CD1c-positive myeloid dendritic cell (primary cell): ENCODE measurements at regions not wholly inside any gene's neighbourhood (a gene's known extent, or its start where the extent isn't known, plus 50 kb on each side); places are given as distances from the start of the nearest gene placed in this dataset.
A peak's percentile ranks its signal among the peaks of the same experiment; 100 is the strongest.

ENCODE experiments used
- DNase-seq: peaks from one replicate; pipeline ENCODE4 v3.0.0-alpha.2; 2016; ENCODE audit errors: extremely low spot score

DNA sequence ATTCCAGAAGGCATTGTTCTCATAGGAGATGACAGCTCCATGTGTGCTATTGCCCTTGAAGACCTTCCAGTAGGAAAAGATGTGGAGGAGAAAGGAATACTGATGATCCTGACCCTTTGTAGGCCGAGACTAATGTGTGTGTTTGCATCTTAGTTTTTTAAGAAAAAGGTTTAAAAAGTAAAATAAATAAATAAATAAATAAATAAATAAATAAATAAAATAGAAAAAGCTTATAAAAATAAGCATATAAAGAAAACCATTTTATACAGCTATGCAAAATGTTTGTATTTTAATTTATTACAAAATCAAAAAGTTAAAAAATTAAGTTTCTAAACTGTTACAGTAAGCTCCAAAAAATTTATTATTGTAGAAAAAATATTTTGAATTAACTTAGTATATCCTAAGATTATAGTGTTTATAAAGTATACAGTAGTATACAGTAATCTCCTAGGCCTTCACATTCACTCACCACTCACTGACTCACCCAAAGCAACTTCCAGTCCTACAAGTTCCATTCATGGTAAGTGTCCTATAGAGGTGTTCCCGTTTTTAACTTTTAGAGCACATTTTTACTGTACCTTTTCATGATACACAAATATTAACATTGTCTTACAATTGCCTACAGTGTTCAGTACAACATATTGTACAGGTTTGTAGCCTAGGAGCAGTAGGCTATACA, 435.2 kb upstream of the SEMA3A start:
- no peak for DNase-seq

DNA sequence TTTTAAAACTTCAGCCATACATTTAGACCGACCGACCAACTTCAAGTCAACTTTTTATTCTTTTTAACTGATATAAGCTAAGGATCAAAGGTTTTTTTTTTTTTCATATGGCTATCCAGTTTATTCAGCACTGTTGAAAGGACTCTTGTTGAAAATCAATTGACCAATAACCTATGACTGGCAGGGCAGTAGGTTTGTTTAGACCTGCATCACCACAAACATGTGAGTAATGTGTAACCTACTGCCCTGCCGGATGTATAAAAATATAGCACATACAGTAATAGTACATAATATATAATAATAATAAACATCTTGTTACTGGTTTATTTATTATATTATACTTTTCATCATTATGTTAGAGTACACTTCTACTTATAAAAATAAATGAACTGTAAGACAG, 434.6 kb upstream of the SEMA3A start:
- DNase-seq, result no peak

- no peak for DNase-seq
Measured at GRCh38 chr7:84627250-84627649, 432.7 kb upstream of the SEMA3A start.

- no peak for DNase-seq
Measured at GRCh38 chr7:84624927-84625326, 430.3 kb upstream of the SEMA3A start.

- no peak for DNase-seq
Measured at GRCh38 chr7:84624527-84624926, 429.9 kb upstream of the SEMA3A start.

- DNase-seq, result no peak
Measured at GRCh38 chr7:84617265-84618030, 422.9 kb upstream of the SEMA3A start.

- DNase-seq, result peak; percentile 32
Measured at GRCh38 chr7:84614821-84615501, 420.4 kb upstream of the SEMA3A start.

GRCh38 chr7:84612981-84613681, 418.5 kb upstream of the SEMA3A start:
- no peak for DNase-seq

GRCh38 chr7:84611391-84611790, 416.8 kb upstream of the SEMA3A start:
- DNase-seq, result no peak

GRCh38 chr7:84610390-84610789, 415.8 kb upstream of the SEMA3A start:
- DNase-seq, result no peak

- DNase-seq, result no peak
Measured at GRCh38 chr7:84605301-84605700, 410.7 kb upstream of the SEMA3A start.

DNA sequence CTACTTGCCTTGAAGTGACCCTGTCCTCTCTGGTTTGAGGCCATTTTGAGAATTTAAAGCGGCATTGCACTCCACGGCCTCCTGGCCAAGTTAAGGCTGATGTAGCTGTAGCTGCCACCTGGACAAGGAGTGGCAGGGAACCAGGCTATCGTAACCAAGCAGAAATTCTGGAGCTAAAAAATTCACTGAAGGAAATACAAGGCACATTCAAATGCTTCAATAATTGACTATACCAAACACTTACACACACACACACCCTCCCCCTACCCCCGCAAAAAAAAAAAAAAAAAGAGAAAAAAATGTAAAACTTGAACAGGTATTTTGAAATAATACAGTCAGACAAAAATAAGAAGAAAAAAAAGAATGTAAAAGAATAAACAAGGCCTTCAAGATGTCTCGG, 409.0 kb upstream of the SEMA3A start:
- no peak for DNase-seq

- no peak for DNase-seq
Measured at GRCh38 chr7:84595026-84595425, 400.4 kb upstream of the SEMA3A start.

DNA sequence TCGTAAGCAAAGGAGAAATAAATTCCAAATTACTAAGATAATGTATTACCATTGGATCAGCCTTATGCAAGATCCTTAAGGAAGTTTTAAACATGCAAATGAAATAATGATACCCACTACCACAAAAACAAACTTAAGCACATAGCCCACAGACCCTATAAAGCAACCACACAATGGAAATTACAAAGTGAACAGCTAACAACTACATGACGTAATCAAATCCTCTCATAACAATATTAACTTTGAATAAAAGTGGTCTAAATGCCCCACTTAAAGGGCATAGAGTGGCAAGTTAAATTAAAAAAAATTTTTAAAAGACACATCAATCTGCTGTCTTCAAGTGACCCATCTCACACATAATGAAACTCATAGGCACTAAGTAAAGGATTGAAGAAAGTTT, 397.3 kb upstream of the SEMA3A start:
- no peak for DNase-seq

- DNase-seq, result no peak
Measured at GRCh38 chr7:84589012-84589411, 394.4 kb upstream of the SEMA3A start.

DNA sequence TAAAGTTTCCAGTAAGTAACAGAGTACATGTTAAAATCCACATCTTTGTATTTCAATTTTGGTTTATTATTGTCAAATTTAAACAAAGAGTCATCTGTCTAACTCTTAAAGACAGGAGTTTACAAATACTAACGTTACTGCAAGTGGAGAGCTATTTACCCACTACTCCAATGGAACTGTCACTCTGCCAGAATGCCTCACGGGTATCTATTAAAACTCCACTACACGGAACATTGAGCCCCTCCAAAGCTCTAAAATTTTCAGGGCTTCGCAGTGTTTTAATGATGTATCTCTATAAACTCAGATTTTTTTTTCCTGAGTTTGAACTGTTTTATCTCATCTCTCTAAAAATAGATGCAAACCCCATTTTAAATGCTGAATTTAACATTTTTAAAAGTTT, 388.7 kb upstream of the SEMA3A start:
- DNase-seq, result no peak

- no peak for DNase-seq
Measured at GRCh38 chr7:84582747-84583146, 388.2 kb upstream of the SEMA3A start.

DNA sequence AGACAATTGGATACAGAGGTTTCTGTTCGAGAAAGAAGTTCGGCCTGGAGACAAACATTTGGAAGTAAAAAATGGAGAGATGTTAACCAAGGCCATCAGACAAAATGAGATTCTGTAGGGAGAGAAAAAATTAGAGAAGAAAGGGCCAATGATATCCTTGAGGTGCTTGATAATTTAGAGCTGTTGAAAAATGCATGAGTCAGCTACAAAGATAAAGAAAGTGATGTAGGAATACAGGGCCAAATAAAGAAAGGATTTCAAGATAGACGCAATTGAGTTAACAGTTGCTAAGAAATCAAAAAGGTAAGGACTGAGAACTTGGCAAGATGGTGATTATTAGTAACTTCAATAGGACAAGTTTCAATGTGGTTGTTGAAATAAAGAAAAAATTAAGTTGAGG, 384.2 kb upstream of the SEMA3A start:
- no peak for DNase-seq

GRCh38 chr7:84568781-84569180, 374.2 kb upstream of the SEMA3A start:
- no peak for DNase-seq

DNA sequence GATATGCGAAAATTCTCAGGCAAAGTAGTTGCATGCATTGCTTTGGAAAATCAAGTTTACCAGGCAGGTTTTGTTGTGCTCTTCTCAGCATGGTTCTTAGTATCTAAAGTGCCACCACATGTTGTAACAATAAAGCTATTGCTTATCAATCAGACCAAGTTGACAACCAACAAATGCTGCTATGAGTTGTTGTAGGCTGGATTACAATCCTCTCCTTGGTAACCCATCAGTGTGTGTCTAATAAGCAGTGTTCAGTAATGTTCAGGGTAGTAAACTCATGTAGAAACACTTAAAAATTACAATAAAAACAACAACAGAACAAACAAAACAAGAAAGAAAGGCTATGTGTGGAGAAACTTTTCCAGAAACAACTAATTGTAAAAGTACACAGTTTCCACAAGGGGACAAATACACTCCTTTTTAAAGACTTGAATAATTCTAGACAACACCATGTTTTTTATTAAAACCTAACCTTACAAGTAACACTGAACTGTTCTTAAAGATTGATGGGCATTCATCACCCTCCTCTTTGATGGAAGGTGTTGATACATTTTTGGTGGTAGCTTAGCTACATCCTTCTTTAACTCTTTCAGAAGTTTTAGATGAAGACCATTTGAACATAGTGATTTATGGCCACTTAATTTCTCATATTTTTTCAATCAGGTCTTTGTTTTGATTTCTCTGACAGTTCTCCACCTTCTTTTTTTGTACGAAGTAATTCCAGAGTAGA, 370.9 kb upstream of the SEMA3A start:
- DNase-seq, result no peak

DNA sequence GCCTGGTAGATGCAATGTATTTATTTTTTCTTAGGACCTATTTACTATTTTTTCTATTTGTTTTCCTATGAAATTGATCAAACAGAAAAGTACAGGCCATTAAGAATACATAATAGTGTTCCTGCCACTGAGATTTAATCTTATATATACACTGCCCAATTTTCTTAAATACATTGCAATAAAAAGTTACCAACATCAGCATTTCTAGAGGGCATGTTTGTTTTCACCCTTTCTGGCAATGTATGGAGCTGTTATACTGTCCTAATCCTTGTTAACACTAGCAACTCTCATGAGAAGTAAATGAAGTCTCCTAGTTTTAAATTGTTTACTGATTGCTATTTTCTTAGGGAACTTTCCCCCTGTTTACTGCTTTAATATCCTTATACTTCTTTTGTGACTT, 359.1 kb upstream of the SEMA3A start:
- DNase-seq, result no peak

DNA sequence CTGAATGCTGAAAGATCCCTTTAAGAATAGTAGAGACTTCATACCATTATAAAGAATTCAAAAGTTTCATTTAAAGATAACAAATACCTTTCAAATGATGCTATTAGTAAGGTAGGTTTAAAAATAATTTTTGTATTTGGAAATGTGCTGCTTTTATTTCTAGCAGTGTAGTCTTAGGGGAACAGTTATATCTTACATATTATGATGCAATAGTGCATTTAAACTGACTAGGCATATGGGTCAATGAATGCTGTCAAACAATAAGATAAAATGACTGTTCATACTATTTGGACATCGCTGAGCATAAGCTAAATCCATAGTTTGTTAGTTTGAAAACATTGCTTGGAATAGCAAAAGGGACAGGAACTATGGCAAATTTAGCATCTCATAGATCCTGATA, 354.8 kb upstream of the SEMA3A start:
- no peak for DNase-seq
